Heart right ventricle (tissue), 16 donors: ENCODE measurements at regions not wholly inside any gene's neighbourhood (a gene's known extent, or its start where the extent isn't known, plus 50 kb on each side); places are given as distances from the start of the nearest gene placed in this dataset.

ENCODE experiments used
- ATAC-seq, 8 donors: fragments of 200-7000 bp; cut with Tn5 transposase; one replicate each; pipeline ENCODE4 v1.9.1; 2020; ENCODE audit warnings: mild to moderate bottlenecking in 8 of 8, moderate library complexity in 8 of 8, moderate number of reproducible peaks in 1 of 8
- DNase-seq, 2 donors: peaks; one replicate each; pipeline ENCODE4 v3.0.0-alpha.2; 2020
- H3K27ac ChIP-seq, 10 donors: fragments of 200-600 bp; sonication (generic) in 2 of 10; one replicate each; pipeline versions ENCODE4 v1.5.0 to v1.8.0; 2020 to 2022; ENCODE audit warnings: mild to moderate bottlenecking in 3 of 10
- H3K27me3 ChIP-seq, 7 donors: fragments of 200-600 bp; one replicate each; pipeline ENCODE4 v1.8.0; 2021 to 2022; ENCODE audit warnings: mild to moderate bottlenecking in 2 of 7
- H3K36me3 ChIP-seq, 9 donors: fragments of 200-600 bp; sonication (generic) in 1 of 9; one replicate each; pipeline versions ENCODE4 v1.5.0 to v1.8.0; 2020 to 2022; ENCODE audit warnings: mild to moderate bottlenecking in 2 of 9
- H3K4me1 ChIP-seq, 9 donors: fragments of 200-600 bp; sonication (generic) in 1 of 9; one replicate each; pipeline versions ENCODE4 v1.5.0 to v1.8.0; 2020 to 2022; ENCODE audit warnings: mild to moderate bottlenecking in 4 of 9
- H3K4me3 ChIP-seq, 10 donors: fragments of 200-600 bp; sonication (generic) in 2 of 10; one replicate each; pipeline versions ENCODE4 v1.5.0 to v1.8.0; 2020 to 2022; ENCODE audit warnings: mild to moderate bottlenecking in 7 of 10, moderate library complexity in 2 of 10
- H3K9me3 ChIP-seq, 11 donors: fragments of 200-600 bp in 10 of 11; sonication (generic) in 2 of 11; one replicate each; pipeline versions ENCODE4 v1.5.0 to v1.8.0; 2013 to 2022; ENCODE audit warnings: mild to moderate bottlenecking in 2 of 11, control low read depth in 1 of 11, moderate library complexity in 1 of 11
- CTCF ChIP-seq, 9 donors: fragments of 200-600 bp; sonication (generic) in 2 of 9; IDR thresholded peaks; one replicate each; pipeline versions ENCODE4 v1.5.0 to v1.8.0; 2021 to 2022; ENCODE audit warnings: antibody characterized with exemption in 9 of 9, mild to moderate bottlenecking in 5 of 9, moderate library complexity in 1 of 9
- WGBS, 2 donors: extraction: QIAGEN DNeasy Blood & Tissue Kit; methylation state at CpG; one replicate each; pipeline ENCODE4 v1.1.7; 2013; ENCODE audit warnings: inconsistent platforms in 1 of 2; 5-methylcytosine and 5-hydroxymethylcytosine counted together
- intact Hi-C, 10 donors: fragments of 100-400 bp; cut with DNase I; formaldehyde crosslinking; loops; one replicate each; pipeline versions ENCODE4 v1.11.1 to v1.14.2; 2022
- donor health status: Arrhythmogenic right ventricular cardiomyopathy.
- donor health status: ischemic (EF 13 %, LVEDD 7.1; RV severe dilation, severe dysfunction).
- donor health status: healthy with polysubstance abuse.
- donor health status: DM: no; HTN: yes; CAD: no.
- donor health status: DM: no; HTN: no; CAD: no.
- donor health status: ischemic (EF 25% LVEDD 6.9; RV normal size, moderate dysfunction).
- donor health status: ischemic (EF 25% LVEDD 5.7; RV mildly dilated, moderate dysfunction).
- donor health status: healthy.
- donor health status: DM: yes; HTN: yes; CAD: no.
- donor health status: Ischemic cardiomyopathy.
- donor health status: ischemic (EF 35%, LVEDD 5.7; RV mildly dilated, moderate dysfunction).
- donor health status: nonischemic (EF 11% LVEDD 7.7; RV severe dilation, severe dysfunction).
- donor health status: DM: yes; HTN: yes; CAD: no.
- donor health status: PGD.
- donor health status: ischemic (EF 29% LVEDD 5.4; RV normal size, mild dysfunction).
- donor health status: nonischemic (EF 23%, LVEDD 6.1; RV moderate dilation, normal function).

- H3K4me3 ChIP-seq, result no peak overlapping the region
- no peak for ATAC-seq
- DNase-seq, result no peak
- H3K9me3 ChIP-seq, result peaks cover 0 to 26% (median 0%) of the 10 kb centered on the region in 11 donors
- no peaks in the 10 kb centered on the region for H3K27me3 ChIP-seq
- no peaks in the 10 kb centered on the region for H3K36me3 ChIP-seq
- no peak for TF ChIP-seq CTCF (IDR thresholded peaks at IDR 0.05)
- H3K4me1 ChIP-seq, result no peaks in the 10 kb centered on the region
- no peak overlapping the region for H3K27ac ChIP-seq
- WGBS, 2 donors, result 74 to 77% methylated on average over 5 of the region's 5 CpGs
- intact Hi-C loops, result no loop called here
Observed at GRCh38 chr6:135600086-135600702, 102.7 kb upstream of the AHI1 start.

GRCh38 chr6:135600931-135601330, 103.4 kb upstream of the AHI1 start:
- TF ChIP-seq CTCF (IDR thresholded peaks at IDR 0.05), result no peak
- WGBS, 2 donors, result 75 to 85% methylated on average over 4 of the region's 4 CpGs
- H3K4me1 ChIP-seq, result no peaks in the 10 kb centered on the region
- no peak for ATAC-seq
- peaks cover 0 to 26% (median 0%) of the 10 kb centered on the region in 11 donors for H3K9me3 ChIP-seq
- no peak overlapping the region for H3K4me3 ChIP-seq
- H3K27ac ChIP-seq, result no peak overlapping the region
- intact Hi-C loops, result no loop called here
- H3K36me3 ChIP-seq, result no peaks in the 10 kb centered on the region
- no peaks in the 10 kb centered on the region for H3K27me3 ChIP-seq
- no peak for DNase-seq

GRCh38 chr6:135601857-135602256, 104.3 kb upstream of the AHI1 start:
- ATAC-seq (no peak), DNase-seq (no peak)
- no peak for TF ChIP-seq CTCF (IDR thresholded peaks at IDR 0.05)
- Histone ChIP-seq H3K27me3 (no peaks in the 10 kb centered on the region), H3K27ac (no peak overlapping the region), H3K36me3 (no peaks in the 10 kb centered on the region), H3K4me3 (no peak overlapping the region), H3K4me1 (no peaks in the 10 kb centered on the region), H3K9me3 (peaks cover 0 to 25% (median 0%) of the 10 kb centered on the region in 11 donors)
- intact Hi-C loops, result no loop called here

GRCh38 chr6:135603249-135603648, 105.7 kb upstream of the AHI1 start:
- Histone ChIP-seq H3K27ac (no peak overlapping the region), H3K4me3 (no peak overlapping the region), H3K9me3 (peaks cover 0 to 17% (median 0%) of the 10 kb centered on the region in 11 donors), H3K27me3 (no peaks in the 10 kb centered on the region), H3K4me1 (no peaks in the 10 kb centered on the region), H3K36me3 (no peaks in the 10 kb centered on the region)
- intact Hi-C loops, result no loop called here
- ATAC-seq (no peak), DNase-seq (no peak)
- no peak for TF ChIP-seq CTCF (IDR thresholded peaks at IDR 0.05)
- 93 to 97% methylated on average over 2 of the region's 2 CpGs for WGBS, 2 donors
